Astrocyte (in vitro differentiated cells and primary cell): ENCODE measurements at regions not wholly inside any gene's neighbourhood (a gene's known extent, or its start where the extent isn't known, plus 50 kb on each side); places are given as distances from the start of the nearest gene placed in this dataset.

Experiments
- EZH2 ChIP-seq: IDR thresholded peaks from 2 replicates; pipeline ENCODE4 v1.6.1; 2012; ENCODE audit warnings: mild to moderate bottlenecking, low read length, inconsistent platforms; ENCODE audit not compliant: insufficient read depth
- TF ChIP-seq, protein P1 (sequence below): IDR thresholded peaks from 2 replicates; pipeline ENCODE4 v1.5.1; 2011; ENCODE audit warnings: low read depth, mild to moderate bottlenecking, inconsistent platforms, low read length, moderate library complexity; ENCODE audit not compliant: insufficient read depth

DNA sequence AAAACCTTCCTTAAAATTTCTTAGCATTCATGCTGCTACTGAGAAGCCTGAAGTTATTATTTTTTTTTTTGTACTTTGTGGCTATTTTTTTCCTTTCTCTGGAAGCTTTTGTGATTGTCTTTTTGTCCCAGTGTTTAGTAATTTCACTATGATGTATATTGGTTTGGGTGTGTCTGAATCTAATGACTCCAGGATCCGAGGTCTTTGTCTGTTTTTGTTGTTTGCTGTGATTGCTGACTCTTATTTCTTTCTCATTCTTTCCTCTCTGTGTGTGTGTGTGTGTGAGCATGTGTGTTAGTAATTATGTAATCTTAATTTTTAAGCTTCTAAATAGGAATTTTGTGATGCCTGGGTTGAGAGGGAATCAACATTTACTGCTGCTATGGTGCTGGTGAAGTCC lies 152.0 kb downstream of the RAP2B start:
- no peak for TF ChIP-seq EZH2
- TF ChIP-seq, protein P1, sequence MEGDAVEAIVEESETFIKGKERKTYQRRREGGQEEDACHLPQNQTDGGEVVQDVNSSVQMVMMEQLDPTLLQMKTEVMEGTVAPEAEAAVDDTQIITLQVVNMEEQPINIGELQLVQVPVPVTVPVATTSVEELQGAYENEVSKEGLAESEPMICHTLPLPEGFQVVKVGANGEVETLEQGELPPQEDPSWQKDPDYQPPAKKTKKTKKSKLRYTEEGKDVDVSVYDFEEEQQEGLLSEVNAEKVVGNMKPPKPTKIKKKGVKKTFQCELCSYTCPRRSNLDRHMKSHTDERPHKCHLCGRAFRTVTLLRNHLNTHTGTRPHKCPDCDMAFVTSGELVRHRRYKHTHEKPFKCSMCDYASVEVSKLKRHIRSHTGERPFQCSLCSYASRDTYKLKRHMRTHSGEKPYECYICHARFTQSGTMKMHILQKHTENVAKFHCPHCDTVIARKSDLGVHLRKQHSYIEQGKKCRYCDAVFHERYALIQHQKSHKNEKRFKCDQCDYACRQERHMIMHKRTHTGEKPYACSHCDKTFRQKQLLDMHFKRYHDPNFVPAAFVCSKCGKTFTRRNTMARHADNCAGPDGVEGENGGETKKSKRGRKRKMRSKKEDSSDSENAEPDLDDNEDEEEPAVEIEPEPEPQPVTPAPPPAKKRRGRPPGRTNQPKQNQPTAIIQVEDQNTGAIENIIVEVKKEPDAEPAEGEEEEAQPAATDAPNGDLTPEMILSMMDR, result no peak
